ENCODE measurements at regions not wholly inside any gene's neighbourhood (a gene's known extent, or its start where the extent isn't known, plus 50 kb on each side); places are given as distances from the start of the nearest gene placed in this dataset.

- TF ChIP-seq, protein P1, sequence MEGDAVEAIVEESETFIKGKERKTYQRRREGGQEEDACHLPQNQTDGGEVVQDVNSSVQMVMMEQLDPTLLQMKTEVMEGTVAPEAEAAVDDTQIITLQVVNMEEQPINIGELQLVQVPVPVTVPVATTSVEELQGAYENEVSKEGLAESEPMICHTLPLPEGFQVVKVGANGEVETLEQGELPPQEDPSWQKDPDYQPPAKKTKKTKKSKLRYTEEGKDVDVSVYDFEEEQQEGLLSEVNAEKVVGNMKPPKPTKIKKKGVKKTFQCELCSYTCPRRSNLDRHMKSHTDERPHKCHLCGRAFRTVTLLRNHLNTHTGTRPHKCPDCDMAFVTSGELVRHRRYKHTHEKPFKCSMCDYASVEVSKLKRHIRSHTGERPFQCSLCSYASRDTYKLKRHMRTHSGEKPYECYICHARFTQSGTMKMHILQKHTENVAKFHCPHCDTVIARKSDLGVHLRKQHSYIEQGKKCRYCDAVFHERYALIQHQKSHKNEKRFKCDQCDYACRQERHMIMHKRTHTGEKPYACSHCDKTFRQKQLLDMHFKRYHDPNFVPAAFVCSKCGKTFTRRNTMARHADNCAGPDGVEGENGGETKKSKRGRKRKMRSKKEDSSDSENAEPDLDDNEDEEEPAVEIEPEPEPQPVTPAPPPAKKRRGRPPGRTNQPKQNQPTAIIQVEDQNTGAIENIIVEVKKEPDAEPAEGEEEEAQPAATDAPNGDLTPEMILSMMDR (IDR thresholded peaks at IDR 0.05), result no peak
- TF ChIP-seq, protein P2, sequence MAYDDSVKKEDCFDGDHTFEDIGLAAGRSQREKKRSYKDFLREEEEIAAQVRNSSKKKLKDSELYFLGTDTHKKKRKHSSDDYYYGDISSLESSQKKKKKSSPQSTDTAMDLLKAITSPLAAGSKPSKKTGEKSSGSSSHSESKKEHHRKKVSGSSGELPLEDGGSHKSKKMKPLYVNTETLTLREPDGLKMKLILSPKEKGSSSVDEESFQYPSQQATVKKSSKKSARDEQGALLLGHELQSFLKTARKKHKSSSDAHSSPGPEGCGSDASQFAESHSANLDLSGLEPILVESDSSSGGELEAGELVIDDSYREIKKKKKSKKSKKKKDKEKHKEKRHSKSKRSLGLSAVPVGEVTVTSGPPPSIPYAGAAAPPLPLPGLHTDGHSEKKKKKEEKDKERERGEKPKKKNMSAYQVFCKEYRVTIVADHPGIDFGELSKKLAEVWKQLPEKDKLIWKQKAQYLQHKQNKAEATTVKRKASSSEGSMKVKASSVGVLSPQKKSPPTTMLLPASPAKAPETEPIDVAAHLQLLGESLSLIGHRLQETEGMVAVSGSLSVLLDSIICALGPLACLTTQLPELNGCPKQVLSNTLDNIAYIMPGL (CRISPR knock-in tag; IDR thresholded peaks at IDR 0.05; ENCODE audit: borderline replicate concordance), result no peak
- TF ChIP-seq POLR2A (IDR thresholded peaks at IDR 0.05; ENCODE audit: low read length) (no peak), PHF8 (IDR thresholded peaks at IDR 0.05; ENCODE audit: borderline replicate concordance, low read depth) (no peak), MYC (IDR thresholded peaks at IDR 0.05; ENCODE audit: borderline replicate concordance, low read length) (no peak), EP300 (IDR thresholded peaks at IDR 0.05) (no peak), ZFP36 (IDR thresholded peaks at IDR 0.05; ENCODE audit: borderline replicate concordance, partially characterized antibody) (no peak), CEBPB (IDR thresholded peaks at IDR 0.05) (no peak), CBX8 (IDR thresholded peaks at IDR 0.05) (no peak), JUN (IDR thresholded peaks at IDR 0.05) (no peak)
- TF ChIP-seq, protein P3, sequence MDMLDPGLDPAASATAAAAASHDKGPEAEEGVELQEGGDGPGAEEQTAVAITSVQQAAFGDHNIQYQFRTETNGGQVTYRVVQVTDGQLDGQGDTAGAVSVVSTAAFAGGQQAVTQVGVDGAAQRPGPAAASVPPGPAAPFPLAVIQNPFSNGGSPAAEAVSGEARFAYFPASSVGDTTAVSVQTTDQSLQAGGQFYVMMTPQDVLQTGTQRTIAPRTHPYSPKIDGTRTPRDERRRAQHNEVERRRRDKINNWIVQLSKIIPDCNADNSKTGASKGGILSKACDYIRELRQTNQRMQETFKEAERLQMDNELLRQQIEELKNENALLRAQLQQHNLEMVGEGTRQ (IDR thresholded peaks at IDR 0.05), result no peak
These were observed 138.9 kb downstream of the SPATA31D1 start for GRCh38 chr9:82127465-82127864.

Data from A549 (cell line).